ENCODE measurements at regions not wholly inside any gene's neighbourhood (a gene's known extent, or its start where the extent isn't known, plus 50 kb on each side); places are given as distances from the start of the nearest gene placed in this dataset.

- DNase-seq (ENCODE audit: low read depth) = no peak
Observed at GRCh38 chr5:155919725-155920124, 407.2 kb upstream of the SGCD start.

GRCh38 chr5:155921621-155922020, 405.3 kb upstream of the SGCD start:
- DNase-seq (ENCODE audit: low read depth) = no peak

- DNase-seq (ENCODE audit: low read depth) = no peak
Observed at GRCh38 chr5:155923784-155924183, 403.2 kb upstream of the SGCD start.

- no peak for DNase-seq (ENCODE audit: low read depth)
Observed at GRCh38 chr5:155926031-155926430, 400.9 kb upstream of the SGCD start.

- no peak for DNase-seq (ENCODE audit: low read depth)
Observed at GRCh38 chr5:155926766-155927165, 400.2 kb upstream of the SGCD start.

GRCh38 chr5:155929112-155929511, 397.9 kb upstream of the SGCD start:
- no peak for DNase-seq (ENCODE audit: low read depth)

- no peak for DNase-seq (ENCODE audit: low read depth)
Observed at GRCh38 chr5:155934964-155935363, 392.0 kb upstream of the SGCD start.

GRCh38 chr5:155935723-155936122, 391.2 kb upstream of the SGCD start:
- DNase-seq (ENCODE audit: low read depth) = no peak

- no peak for DNase-seq (ENCODE audit: low read depth)
Observed at GRCh38 chr5:155936520-155937406, 390.2 kb upstream of the SGCD start.

GRCh38 chr5:155938051-155938450, 388.9 kb upstream of the SGCD start:
- no peak for DNase-seq (ENCODE audit: low read depth)

- DNase-seq (ENCODE audit: low read depth) = no peak
Observed at GRCh38 chr5:155941340-155941739, 385.6 kb upstream of the SGCD start.

GRCh38 chr5:155943516-155944407, 383.2 kb upstream of the SGCD start:
- DNase-seq (ENCODE audit: low read depth) = no peak

GRCh38 chr5:155947394-155948062, 379.4 kb upstream of the SGCD start:
- DNase-seq (ENCODE audit: low read depth) = no peak

GRCh38 chr5:155948576-155948975, 378.4 kb upstream of the SGCD start:
- no peak for DNase-seq (ENCODE audit: low read depth)

GRCh38 chr5:155952486-155953089, 374.4 kb upstream of the SGCD start:
- no peak for DNase-seq (ENCODE audit: low read depth)

- DNase-seq (ENCODE audit: low read depth) = no peak
Observed at GRCh38 chr5:155953335-155953734, 373.6 kb upstream of the SGCD start.

GRCh38 chr5:155954701-155955445, 372.1 kb upstream of the SGCD start:
- DNase-seq (ENCODE audit: low read depth) = no peak

- no peak for DNase-seq (ENCODE audit: low read depth)
Observed at GRCh38 chr5:155957884-155958283, 369.1 kb upstream of the SGCD start.

GRCh38 chr5:155959082-155959481, 367.9 kb upstream of the SGCD start:
- DNase-seq (ENCODE audit: low read depth) = no peak

GRCh38 chr5:155960177-155960576, 366.8 kb upstream of the SGCD start:
- DNase-seq (ENCODE audit: low read depth) = no peak

- no peak for DNase-seq (ENCODE audit: low read depth)
Observed at GRCh38 chr5:155969537-155969936, 357.4 kb upstream of the SGCD start.
